HCT116 (cell line): ENCODE measurements at regions not wholly inside any gene's neighbourhood (a gene's known extent, or its start where the extent isn't known, plus 50 kb on each side); places are given as distances from the start of the nearest gene placed in this dataset.

Experiments used
- ATAC-seq: fragments of 200-7000 bp; cut with Tn5 transposase; 2 replicates; pipeline ENCODE4 v1.9.1; 2020; ENCODE audit warnings: mild to moderate bottlenecking, moderate library complexity
- BruUV-seq: library from RNA; stranded (reverse); fragments of 400-500 nt; replicated peaks from 2 replicates; lab custom pipeline; 2021; lab: Mats Ljungman, UMichigan
- CTCF ChIA-PET: fragments of 300-600 bp; sonication (Branson Sonifier 250); formaldehyde crosslinking; loops from one replicate; lab custom pipeline; 2021; ENCODE audit warnings: antibody characterized with exemption; lab: Charles Lee
- POLR2A ChIA-PET: fragments of 300-600, 350-600 bp; sonication (Branson Sonifier 250); formaldehyde crosslinking; loops from one replicate; lab custom pipeline; 2021; ENCODE audit warnings: antibody characterized with exemption; lab: Charles Lee
- RAD21 ChIA-PET, 2 experiments: fragments of 300-600 bp; sonication (Branson Sonifier 250); formaldehyde crosslinking; loops; one replicate each; lab custom pipeline; 2023; ENCODE audit warnings: low total read pairs in 2 of 2; ENCODE audit not compliant: uncharacterized antibody in 2 of 2, unreplicated experiment in 2 of 2, low non-redundant PET in 1 of 2; lab: Charles Lee
- DNase-seq: peaks from one replicate; pipeline ENCODE4 v3.0.0-alpha.2; 2010; ENCODE audit warnings: low read depth, low spot score
- H2AFZ ChIP-seq: fragments of 200-600 bp; shearing (Covaris generic), sonication (generic); 2 replicates; pipeline ENCODE4 v1.6.1; 2017; ENCODE audit warnings: low read depth, mixed run types, mixed read lengths, antibody characterized with exemption, low read length; ENCODE audit not compliant: poor library complexity, severe bottlenecking
- H3K27ac ChIP-seq: 2 replicates; pipeline ENCODE4 v1.5.1; 2012; ENCODE audit warnings: low read depth, low read length
- H3K27me3 ChIP-seq: fragments of 200-600 bp; sonication (generic); 2 replicates; pipeline ENCODE4 v1.6.1; 2016; ENCODE audit warnings: mixed run types, low read length, mixed read lengths; ENCODE audit not compliant: insufficient read depth
- H3K36me3 ChIP-seq, 2 experiments: fragments of 200-500 bp in 1 of 2; fragments of 200-600 bp in 1 of 2; sonication (Bioruptor generic) in 1 of 2; sonication (generic) in 1 of 2; 2 replicates each; pipeline versions ENCODE4 v1.5.1 to v1.6.1; 2014 to 2016; ENCODE audit warnings: low read length in 2 of 2, inconsistent platforms in 1 of 2, mixed read lengths in 1 of 2, mixed run types in 1 of 2; ENCODE audit not compliant: insufficient read depth in 2 of 2, control insufficient read depth in 1 of 2
- H3K4me1 ChIP-seq, 2 experiments: fragments of 200-600 bp in 1 of 2; sonication (generic) in 1 of 2; 2 replicates each; pipeline versions ENCODE4 v1.5.1 to v1.6.1; 2012 to 2017; ENCODE audit warnings: low read length in 2 of 2, inconsistent platforms in 1 of 2, mild to moderate bottlenecking in 1 of 2, mixed read lengths in 1 of 2, mixed run types in 1 of 2, moderate library complexity in 1 of 2; ENCODE audit not compliant: insufficient read depth in 2 of 2, control insufficient read depth in 1 of 2
- H3K4me2 ChIP-seq: fragments of 200-600 bp; sonication (generic); 2 replicates; pipeline ENCODE4 v1.6.1; 2017; ENCODE audit warnings: mixed run types, low read length, mixed read lengths
- H3K4me3 ChIP-seq, 2 experiments: fragments of 200-600 bp in 1 of 2; sonication (generic) in 1 of 2; replicated peaks in 1 of 2; 2 replicates each; pipeline ENCODE4 v1.5.1; 2011 to 2016; ENCODE audit warnings: low read length in 2 of 2, control low read depth in 1 of 2, low read depth in 1 of 2, mild to moderate bottlenecking in 1 of 2, mixed read lengths in 1 of 2, mixed run types in 1 of 2
- H3K79me2 ChIP-seq: fragments of 200-600 bp; sonication (generic); 2 replicates; pipeline ENCODE4 v1.6.1; 2017; ENCODE audit warnings: mild to moderate bottlenecking, mixed run types, low read length, moderate library complexity, mixed read lengths; ENCODE audit not compliant: insufficient read depth
- H3K9ac ChIP-seq: fragments of 200-600 bp; sonication (generic); 2 replicates; pipeline ENCODE4 v1.6.1; 2016; ENCODE audit warnings: low read length, mixed read lengths
- H3K9me2 ChIP-seq: fragments of 200-600 bp; sonication (generic), shearing (Covaris generic); 2 replicates; pipeline ENCODE4 v1.6.1; 2017; ENCODE audit warnings: mixed run types, mild to moderate bottlenecking, moderate library complexity; ENCODE audit not compliant: insufficient read depth
- H3K9me3 ChIP-seq, 2 experiments: fragments of 200-500 bp in 1 of 2; fragments of 200-600 bp in 1 of 2; sonication (Bioruptor generic) in 1 of 2; sonication (generic) in 1 of 2; 2 replicates each; pipeline ENCODE4 v1.6.1; 2014 to 2017; ENCODE audit warnings: low read length in 2 of 2, mixed read lengths in 2 of 2, inconsistent platforms in 1 of 2, low read depth in 1 of 2, mild to moderate bottlenecking in 1 of 2, mixed run types in 1 of 2, moderate library complexity in 1 of 2; ENCODE audit not compliant: control insufficient read depth in 1 of 2, insufficient read depth in 1 of 2
- H4K20me1 ChIP-seq: fragments of 200-600 bp; sonication (generic), shearing (Covaris generic); 2 replicates; pipeline ENCODE4 v1.6.1; 2017; ENCODE audit warnings: mixed run types, mild to moderate bottlenecking, moderate library complexity; ENCODE audit not compliant: insufficient read depth
- CBX3 ChIP-seq: IDR thresholded peaks from 2 replicates; pipeline ENCODE4 v1.6.1; 2012; ENCODE audit warnings: low read depth
- CEBPB ChIP-seq: IDR thresholded peaks from 2 replicates; pipeline ENCODE4 v1.6.1; 2012; ENCODE audit warnings: low read depth
- ELF1 ChIP-seq: IDR thresholded peaks from 2 replicates; pipeline ENCODE4 v1.6.1; 2012; ENCODE audit warnings: low read depth, borderline replicate concordance
- EZH2 ChIP-seq: fragments of 200-600 bp; sonication (generic); IDR thresholded peaks from 2 replicates; pipeline ENCODE4 v1.6.1; 2017; ENCODE audit warnings: antibody characterized with exemption, mixed run types
- EZH2phosphoT487 ChIP-seq: fragments of 200-600 bp; IDR thresholded peaks from 2 replicates; pipeline ENCODE4 v1.6.1; 2018; ENCODE audit warnings: antibody characterized with exemption, borderline replicate concordance
- JUND ChIP-seq: IDR thresholded peaks from 2 replicates; pipeline ENCODE4 v1.6.1; 2012
- POLR2A ChIP-seq: IDR thresholded peaks from 2 replicates; pipeline ENCODE4 v1.7.0; 2011; ENCODE audit warnings: borderline replicate concordance; ENCODE audit not compliant: insufficient read depth, insufficient read length; ENCODE audit errors: extremely low read depth
- RAD21 ChIP-seq: IDR thresholded peaks from 2 replicates; pipeline ENCODE4 v1.6.1; 2012; ENCODE audit warnings: low read depth, mild to moderate bottlenecking
- SIN3A ChIP-seq: IDR thresholded peaks from 2 replicates; pipeline ENCODE4 v1.6.1; 2012; ENCODE audit warnings: low read depth
- TCF7L2 ChIP-seq: IDR thresholded peaks from 2 replicates; pipeline ENCODE4 v1.7.0; 2011; ENCODE audit warnings: borderline replicate concordance, inconsistent platforms; ENCODE audit not compliant: insufficient read depth, insufficient read length; ENCODE audit errors: extremely low read depth
- YY1 ChIP-seq: IDR thresholded peaks from 2 replicates; pipeline ENCODE4 v1.6.1; 2011; ENCODE audit warnings: low read length, low read depth, moderate library complexity, mild to moderate bottlenecking; ENCODE audit not compliant: insufficient replicate concordance; ENCODE audit errors: extremely low read depth
- ZNF274 ChIP-seq: fragments of 200-500 bp; sonication (Bioruptor generic); IDR thresholded peaks from 2 replicates; pipeline ENCODE4 v1.6.1; 2014; ENCODE audit warnings: mild to moderate bottlenecking, low read depth, low read length, inconsistent platforms
- intact Hi-C: fragments of 100-400 bp; cut with micrococcal nuclease; formaldehyde crosslinking; loops from 2 replicates; pipeline ENCODE4 v1.10.0; 2022
- TF ChIP-seq, protein P1 (sequence below), 3 experiments: fragments of 200-600 bp in 1 of 3; sonication (generic) in 1 of 3; IDR thresholded peaks in 2 of 3; conservative IDR thresholded peaks in 1 of 3; 2 replicates each; pipeline ENCODE4 v1.5.1; 2012 to 2017; ENCODE audit warnings: low read depth in 2 of 3, low read length in 2 of 3, antibody characterized with exemption in 1 of 3, borderline replicate concordance in 1 of 3, control low read depth in 1 of 3, mild to moderate bottlenecking in 1 of 3, mixed read lengths in 1 of 3, mixed run types in 1 of 3, moderate library complexity in 1 of 3; ENCODE audit not compliant: insufficient read depth in 1 of 3
- TF ChIP-seq, protein P2 (sequence below): IDR thresholded peaks from 2 replicates; pipeline ENCODE4 v1.6.1; 2011; ENCODE audit warnings: mild to moderate bottlenecking, low read length, moderate library complexity; ENCODE audit not compliant: insufficient replicate concordance; ENCODE audit errors: extremely low read depth
- TF ChIP-seq, protein P3 (sequence below): IDR thresholded peaks from 2 replicates; pipeline ENCODE4 v1.6.1; 2012

DNA sequence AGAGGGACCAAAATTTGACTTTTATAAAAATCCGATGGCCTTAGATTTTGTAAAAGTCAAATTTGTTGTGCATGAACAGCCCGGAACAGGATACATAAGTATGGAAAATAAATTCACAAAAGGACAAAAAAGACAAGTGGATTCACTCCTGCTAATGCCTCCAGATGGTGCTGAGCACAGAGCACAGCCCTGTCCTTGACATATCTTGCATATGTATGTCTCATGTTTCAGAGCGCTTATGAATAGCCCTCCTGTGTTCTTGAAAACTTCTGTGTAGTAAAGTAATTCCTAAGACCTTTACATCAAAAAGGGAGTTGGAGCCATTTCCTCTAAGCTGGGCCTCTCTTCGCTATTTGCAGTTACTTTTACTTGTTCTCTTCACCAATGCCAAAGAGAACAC is 110.7 kb upstream of the RAB3GAP2 start:
- Histone ChIP-seq H4K20me1 (no peaks in the 10 kb centered on the region), H3K4me2 (no peak overlapping the region), H3K27ac (no peak overlapping the region), H3K4me3 (no peak overlapping the region), H3K9ac (no peak overlapping the region), H3K9me3 (no peaks in the 10 kb centered on the region), H3K36me3 (no peaks in the 10 kb centered on the region), H3K27me3 (no peaks in the 10 kb centered on the region), H2AFZ (no peak overlapping the region), H3K9me2 (no peaks in the 10 kb centered on the region), H3K4me1 (peaks cover 0 to 8% of the 10 kb centered on the region in 2 experiments; a peak in 2 of 4 replicates), H3K79me2 (no peaks in the 10 kb centered on the region)
- ChIA-PET POLR2A (no interaction called here), CTCF (no interaction called here), RAD21 (no interaction called here)
- no peak for TF ChIP-seq JUND
- no peak for TF ChIP-seq EZH2
- TF ChIP-seq, protein P1, sequence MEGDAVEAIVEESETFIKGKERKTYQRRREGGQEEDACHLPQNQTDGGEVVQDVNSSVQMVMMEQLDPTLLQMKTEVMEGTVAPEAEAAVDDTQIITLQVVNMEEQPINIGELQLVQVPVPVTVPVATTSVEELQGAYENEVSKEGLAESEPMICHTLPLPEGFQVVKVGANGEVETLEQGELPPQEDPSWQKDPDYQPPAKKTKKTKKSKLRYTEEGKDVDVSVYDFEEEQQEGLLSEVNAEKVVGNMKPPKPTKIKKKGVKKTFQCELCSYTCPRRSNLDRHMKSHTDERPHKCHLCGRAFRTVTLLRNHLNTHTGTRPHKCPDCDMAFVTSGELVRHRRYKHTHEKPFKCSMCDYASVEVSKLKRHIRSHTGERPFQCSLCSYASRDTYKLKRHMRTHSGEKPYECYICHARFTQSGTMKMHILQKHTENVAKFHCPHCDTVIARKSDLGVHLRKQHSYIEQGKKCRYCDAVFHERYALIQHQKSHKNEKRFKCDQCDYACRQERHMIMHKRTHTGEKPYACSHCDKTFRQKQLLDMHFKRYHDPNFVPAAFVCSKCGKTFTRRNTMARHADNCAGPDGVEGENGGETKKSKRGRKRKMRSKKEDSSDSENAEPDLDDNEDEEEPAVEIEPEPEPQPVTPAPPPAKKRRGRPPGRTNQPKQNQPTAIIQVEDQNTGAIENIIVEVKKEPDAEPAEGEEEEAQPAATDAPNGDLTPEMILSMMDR (IDR thresholded peaks at IDR 0.05 in 2 of 3, conservative IDR thresholded peaks at IDR 0.05 in 1 of 3; ENCODE audit: borderline replicate concordance in 1 of 3, insufficient read depth in 1 of 3, low read depth in 2 of 3, low read length in 2 of 3), result no peak
- TF ChIP-seq SIN3A, result no peak
- TF ChIP-seq, protein P2, sequence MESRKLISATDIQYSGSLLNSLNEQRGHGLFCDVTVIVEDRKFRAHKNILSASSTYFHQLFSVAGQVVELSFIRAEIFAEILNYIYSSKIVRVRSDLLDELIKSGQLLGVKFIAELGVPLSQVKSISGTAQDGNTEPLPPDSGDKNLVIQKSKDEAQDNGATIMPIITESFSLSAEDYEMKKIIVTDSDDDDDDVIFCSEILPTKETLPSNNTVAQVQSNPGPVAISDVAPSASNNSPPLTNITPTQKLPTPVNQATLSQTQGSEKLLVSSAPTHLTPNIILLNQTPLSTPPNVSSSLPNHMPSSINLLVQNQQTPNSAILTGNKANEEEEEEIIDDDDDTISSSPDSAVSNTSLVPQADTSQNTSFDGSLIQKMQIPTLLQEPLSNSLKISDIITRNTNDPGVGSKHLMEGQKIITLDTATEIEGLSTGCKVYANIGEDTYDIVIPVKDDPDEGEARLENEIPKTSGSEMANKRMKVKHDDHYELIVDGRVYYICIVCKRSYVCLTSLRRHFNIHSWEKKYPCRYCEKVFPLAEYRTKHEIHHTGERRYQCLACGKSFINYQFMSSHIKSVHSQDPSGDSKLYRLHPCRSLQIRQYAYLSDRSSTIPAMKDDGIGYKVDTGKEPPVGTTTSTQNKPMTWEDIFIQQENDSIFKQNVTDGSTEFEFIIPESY, result no peak
- no peak for TF ChIP-seq YY1
- no peak for TF ChIP-seq TCF7L2
- TF ChIP-seq EZH2phosphoT487, result no peak
- no peak for TF ChIP-seq CBX3
- no peak for TF ChIP-seq POLR2A
- no peak for TF ChIP-seq ELF1
- TF ChIP-seq ZNF274, result no peak
- TF ChIP-seq CEBPB, result no peak
- TF ChIP-seq, protein P3, sequence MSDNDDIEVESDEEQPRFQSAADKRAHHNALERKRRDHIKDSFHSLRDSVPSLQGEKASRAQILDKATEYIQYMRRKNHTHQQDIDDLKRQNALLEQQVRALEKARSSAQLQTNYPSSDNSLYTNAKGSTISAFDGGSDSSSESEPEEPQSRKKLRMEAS, result no peak
- no peak for TF ChIP-seq RAD21
- intact Hi-C loops, result no loop called here
- no peak for DNase-seq
- ATAC-seq, result no peak
- no TSS peak for BruUV-seq
